H1 (cell line): ENCODE measurements at regions not wholly inside any gene's neighbourhood (a gene's known extent, or its start where the extent isn't known, plus 50 kb on each side); places are given as distances from the start of the nearest gene placed in this dataset.

Experiments
- ASH2L ChIP-seq: fragments of 200-600, 300-600 bp; sonication (generic); IDR thresholded peaks from one replicate; pipeline ENCODE4 v1.7.1; 2017; ENCODE audit warnings: low read length
- CEBPB ChIP-seq: IDR thresholded peaks from 2 replicates; pipeline ENCODE4 v1.6.1; 2012; ENCODE audit warnings: low read depth, low read length
- CHD7 ChIP-seq: fragments of 300-600 bp; sonication (generic); IDR thresholded peaks from 2 replicates; pipeline ENCODE4 v1.7.1; 2012; ENCODE audit warnings: low read length, moderate library complexity, mild to moderate bottlenecking, inconsistent platforms; ENCODE audit not compliant: insufficient replicate concordance
- EZH2 ChIP-seq: fragments of 200-600 bp; sonication (generic); IDR thresholded peaks from 2 replicates; pipeline ENCODE4 v1.7.1; 2012; ENCODE audit warnings: low read depth, mild to moderate bottlenecking, moderate library complexity, low read length, inconsistent platforms; ENCODE audit not compliant: severe bottlenecking
- GTF2F1 ChIP-seq: IDR thresholded peaks from 2 replicates; pipeline ENCODE4 v1.6.1; 2012; ENCODE audit warnings: low read depth, low read length, improper control_type of control experiment, borderline replicate concordance
- MAFK ChIP-seq: IDR thresholded peaks from 2 replicates; pipeline ENCODE4 v1.6.1; 2012; ENCODE audit warnings: low read depth, mild to moderate bottlenecking, improper control_type of control experiment, low read length
- PHF8 ChIP-seq: fragments of 200-600 bp; sonication (generic); conservative IDR thresholded peaks from 2 replicates; pipeline ENCODE4 v1.7.1; 2012; ENCODE audit warnings: low read depth, mild to moderate bottlenecking, inconsistent platforms, low read length, moderate library complexity
- POLR2A ChIP-seq, 2 experiments: IDR thresholded peaks; 1 replicate in 1 of 2; 2 replicates in 1 of 2; pipeline ENCODE4 v1.6.1; 2011; ENCODE audit warnings: low read depth in 2 of 2, low read length in 2 of 2, mild to moderate bottlenecking in 2 of 2; ENCODE audit errors: control extremely low read depth in 1 of 2
- RAD21 ChIP-seq, 2 experiments: IDR thresholded peaks in 1 of 2; conservative IDR thresholded peaks in 1 of 2; 2 replicates each; pipeline ENCODE4 v1.6.1; 2011; ENCODE audit warnings: low read depth in 2 of 2, low read length in 2 of 2, improper control_type of control experiment in 1 of 2, inconsistent platforms in 1 of 2, mild to moderate bottlenecking in 1 of 2, moderate library complexity in 1 of 2
- SIN3A ChIP-seq, 2 experiments: IDR thresholded peaks in 1 of 2; conservative IDR thresholded peaks in 1 of 2; 2 replicates each; pipeline ENCODE4 v1.6.1; 2011 to 2012; ENCODE audit warnings: low read length in 2 of 2, improper control_type of control experiment in 1 of 2, low read depth in 1 of 2, mild to moderate bottlenecking in 1 of 2
- TF ChIP-seq, protein P1 (sequence below), 3 experiments: IDR thresholded peaks; 1 replicate in 2 of 3; 2 replicates in 1 of 3; pipeline versions ENCODE4 v1.5.1 to v1.6.1; 2011; ENCODE audit warnings: low read length in 3 of 3, mild to moderate bottlenecking in 3 of 3, inconsistent platforms in 2 of 3, low read depth in 1 of 3, moderate library complexity in 1 of 3; ENCODE audit not compliant: insufficient read depth in 1 of 3; ENCODE audit errors: control extremely low read depth in 1 of 3
- TF ChIP-seq, protein P2 (sequence below): IDR thresholded peaks from 2 replicates; pipeline ENCODE4 v1.6.1; 2012; ENCODE audit warnings: low read length, inconsistent platforms

DNA sequence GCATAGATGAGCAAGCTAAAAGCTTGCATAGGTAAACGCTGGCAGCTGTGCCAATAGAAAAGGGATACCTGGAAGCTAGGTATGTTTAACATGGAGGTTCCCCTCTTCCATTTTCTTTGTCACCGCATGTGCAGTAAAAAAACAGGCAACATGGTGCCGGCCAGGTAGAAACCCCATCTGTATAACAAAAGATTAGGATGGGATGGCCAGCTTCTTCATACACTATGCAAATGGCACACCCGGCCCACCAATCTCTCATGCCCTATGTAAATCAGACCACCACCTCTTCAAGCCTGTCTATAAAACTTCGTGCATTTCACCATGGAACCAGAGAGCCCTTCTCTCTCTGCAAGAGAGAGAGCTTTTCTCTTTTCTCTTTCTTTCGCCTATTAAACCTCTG lies 224.3 kb upstream of the P2RY1 start:
- TF ChIP-seq POLR2A (IDR thresholded peaks at IDR 0.05; ENCODE audit: control extremely low read depth in 1 of 2, low read depth in 2 of 2, low read length in 2 of 2): no peak
- TF ChIP-seq, protein P1, sequence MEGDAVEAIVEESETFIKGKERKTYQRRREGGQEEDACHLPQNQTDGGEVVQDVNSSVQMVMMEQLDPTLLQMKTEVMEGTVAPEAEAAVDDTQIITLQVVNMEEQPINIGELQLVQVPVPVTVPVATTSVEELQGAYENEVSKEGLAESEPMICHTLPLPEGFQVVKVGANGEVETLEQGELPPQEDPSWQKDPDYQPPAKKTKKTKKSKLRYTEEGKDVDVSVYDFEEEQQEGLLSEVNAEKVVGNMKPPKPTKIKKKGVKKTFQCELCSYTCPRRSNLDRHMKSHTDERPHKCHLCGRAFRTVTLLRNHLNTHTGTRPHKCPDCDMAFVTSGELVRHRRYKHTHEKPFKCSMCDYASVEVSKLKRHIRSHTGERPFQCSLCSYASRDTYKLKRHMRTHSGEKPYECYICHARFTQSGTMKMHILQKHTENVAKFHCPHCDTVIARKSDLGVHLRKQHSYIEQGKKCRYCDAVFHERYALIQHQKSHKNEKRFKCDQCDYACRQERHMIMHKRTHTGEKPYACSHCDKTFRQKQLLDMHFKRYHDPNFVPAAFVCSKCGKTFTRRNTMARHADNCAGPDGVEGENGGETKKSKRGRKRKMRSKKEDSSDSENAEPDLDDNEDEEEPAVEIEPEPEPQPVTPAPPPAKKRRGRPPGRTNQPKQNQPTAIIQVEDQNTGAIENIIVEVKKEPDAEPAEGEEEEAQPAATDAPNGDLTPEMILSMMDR (IDR thresholded peaks at IDR 0.05; ENCODE audit: control extremely low read depth in 1 of 3, insufficient read depth in 1 of 3, low read depth in 1 of 3, low read length in 3 of 3): no peak
- TF ChIP-seq CHD7: no peak
- TF ChIP-seq RAD21 (IDR thresholded peaks at IDR 0.05 in 1 of 2, conservative IDR thresholded peaks at IDR 0.05 in 1 of 2; ENCODE audit: low read depth in 2 of 2, low read length in 2 of 2): no peak
- TF ChIP-seq, protein P2, sequence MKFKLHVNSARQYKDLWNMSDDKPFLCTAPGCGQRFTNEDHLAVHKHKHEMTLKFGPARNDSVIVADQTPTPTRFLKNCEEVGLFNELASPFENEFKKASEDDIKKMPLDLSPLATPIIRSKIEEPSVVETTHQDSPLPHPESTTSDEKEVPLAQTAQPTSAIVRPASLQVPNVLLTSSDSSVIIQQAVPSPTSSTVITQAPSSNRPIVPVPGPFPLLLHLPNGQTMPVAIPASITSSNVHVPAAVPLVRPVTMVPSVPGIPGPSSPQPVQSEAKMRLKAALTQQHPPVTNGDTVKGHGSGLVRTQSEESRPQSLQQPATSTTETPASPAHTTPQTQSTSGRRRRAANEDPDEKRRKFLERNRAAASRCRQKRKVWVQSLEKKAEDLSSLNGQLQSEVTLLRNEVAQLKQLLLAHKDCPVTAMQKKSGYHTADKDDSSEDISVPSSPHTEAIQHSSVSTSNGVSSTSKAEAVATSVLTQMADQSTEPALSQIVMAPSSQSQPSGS: no peak
- no peak for TF ChIP-seq GTF2F1
- no peak for TF ChIP-seq MAFK
- no peak for TF ChIP-seq PHF8
- TF ChIP-seq EZH2: no peak
- no peak for TF ChIP-seq SIN3A (conservative IDR thresholded peaks at IDR 0.05 in 1 of 2, IDR thresholded peaks at IDR 0.05 in 1 of 2; ENCODE audit: low read depth in 1 of 2, low read length in 2 of 2)
- no peak for TF ChIP-seq ASH2L
- no peak for TF ChIP-seq CEBPB
